HL-60 (cell line): ENCODE measurements at regions not wholly inside any gene's neighbourhood (a gene's known extent, or its start where the extent isn't known, plus 50 kb on each side); places are given as distances from the start of the nearest gene placed in this dataset.

Source experiments
- POLR2AphosphoS5 ChIP-seq: IDR thresholded peaks from 2 replicates; pipeline ENCODE4 v1.6.1; 2012; ENCODE audit warnings: low read depth
- SPI1 ChIP-seq: IDR thresholded peaks from 2 replicates; pipeline ENCODE4 v1.6.1; 2012; ENCODE audit warnings: low read depth, mild to moderate bottlenecking, borderline replicate concordance
- TF ChIP-seq, protein P1 (sequence below): IDR thresholded peaks from one replicate; pipeline ENCODE4 v1.5.1; 2011; ENCODE audit warnings: low read length, control low read depth, inconsistent platforms; ENCODE audit not compliant: insufficient read depth
- TF ChIP-seq, protein P2 (sequence below): IDR thresholded peaks from 2 replicates; pipeline ENCODE4 v1.6.1; 2012; ENCODE audit warnings: low read depth; ENCODE audit not compliant: insufficient replicate concordance

DNA sequence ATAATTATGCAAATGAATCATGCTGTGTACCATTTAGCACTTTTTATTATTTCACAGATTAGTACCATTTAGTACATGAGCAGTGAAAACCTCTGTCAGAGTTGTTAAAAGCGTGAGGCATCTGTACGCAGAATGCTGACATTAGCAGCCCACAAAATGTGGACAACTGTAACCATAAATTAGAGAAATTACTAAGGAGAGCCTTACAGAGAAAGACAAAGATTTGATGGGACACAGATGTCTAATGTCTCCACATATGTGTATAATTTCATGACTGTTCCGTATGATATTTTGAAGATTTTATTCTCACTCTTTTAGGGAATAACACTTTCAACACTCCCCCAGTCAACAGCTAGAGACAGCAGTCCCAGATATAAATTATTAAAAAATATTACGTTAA lies 414.0 kb upstream of the ANKRD30A start:
- TF ChIP-seq, protein P1, sequence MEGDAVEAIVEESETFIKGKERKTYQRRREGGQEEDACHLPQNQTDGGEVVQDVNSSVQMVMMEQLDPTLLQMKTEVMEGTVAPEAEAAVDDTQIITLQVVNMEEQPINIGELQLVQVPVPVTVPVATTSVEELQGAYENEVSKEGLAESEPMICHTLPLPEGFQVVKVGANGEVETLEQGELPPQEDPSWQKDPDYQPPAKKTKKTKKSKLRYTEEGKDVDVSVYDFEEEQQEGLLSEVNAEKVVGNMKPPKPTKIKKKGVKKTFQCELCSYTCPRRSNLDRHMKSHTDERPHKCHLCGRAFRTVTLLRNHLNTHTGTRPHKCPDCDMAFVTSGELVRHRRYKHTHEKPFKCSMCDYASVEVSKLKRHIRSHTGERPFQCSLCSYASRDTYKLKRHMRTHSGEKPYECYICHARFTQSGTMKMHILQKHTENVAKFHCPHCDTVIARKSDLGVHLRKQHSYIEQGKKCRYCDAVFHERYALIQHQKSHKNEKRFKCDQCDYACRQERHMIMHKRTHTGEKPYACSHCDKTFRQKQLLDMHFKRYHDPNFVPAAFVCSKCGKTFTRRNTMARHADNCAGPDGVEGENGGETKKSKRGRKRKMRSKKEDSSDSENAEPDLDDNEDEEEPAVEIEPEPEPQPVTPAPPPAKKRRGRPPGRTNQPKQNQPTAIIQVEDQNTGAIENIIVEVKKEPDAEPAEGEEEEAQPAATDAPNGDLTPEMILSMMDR, result no peak
- no peak for TF ChIP-seq POLR2AphosphoS5
- TF ChIP-seq, protein P2, sequence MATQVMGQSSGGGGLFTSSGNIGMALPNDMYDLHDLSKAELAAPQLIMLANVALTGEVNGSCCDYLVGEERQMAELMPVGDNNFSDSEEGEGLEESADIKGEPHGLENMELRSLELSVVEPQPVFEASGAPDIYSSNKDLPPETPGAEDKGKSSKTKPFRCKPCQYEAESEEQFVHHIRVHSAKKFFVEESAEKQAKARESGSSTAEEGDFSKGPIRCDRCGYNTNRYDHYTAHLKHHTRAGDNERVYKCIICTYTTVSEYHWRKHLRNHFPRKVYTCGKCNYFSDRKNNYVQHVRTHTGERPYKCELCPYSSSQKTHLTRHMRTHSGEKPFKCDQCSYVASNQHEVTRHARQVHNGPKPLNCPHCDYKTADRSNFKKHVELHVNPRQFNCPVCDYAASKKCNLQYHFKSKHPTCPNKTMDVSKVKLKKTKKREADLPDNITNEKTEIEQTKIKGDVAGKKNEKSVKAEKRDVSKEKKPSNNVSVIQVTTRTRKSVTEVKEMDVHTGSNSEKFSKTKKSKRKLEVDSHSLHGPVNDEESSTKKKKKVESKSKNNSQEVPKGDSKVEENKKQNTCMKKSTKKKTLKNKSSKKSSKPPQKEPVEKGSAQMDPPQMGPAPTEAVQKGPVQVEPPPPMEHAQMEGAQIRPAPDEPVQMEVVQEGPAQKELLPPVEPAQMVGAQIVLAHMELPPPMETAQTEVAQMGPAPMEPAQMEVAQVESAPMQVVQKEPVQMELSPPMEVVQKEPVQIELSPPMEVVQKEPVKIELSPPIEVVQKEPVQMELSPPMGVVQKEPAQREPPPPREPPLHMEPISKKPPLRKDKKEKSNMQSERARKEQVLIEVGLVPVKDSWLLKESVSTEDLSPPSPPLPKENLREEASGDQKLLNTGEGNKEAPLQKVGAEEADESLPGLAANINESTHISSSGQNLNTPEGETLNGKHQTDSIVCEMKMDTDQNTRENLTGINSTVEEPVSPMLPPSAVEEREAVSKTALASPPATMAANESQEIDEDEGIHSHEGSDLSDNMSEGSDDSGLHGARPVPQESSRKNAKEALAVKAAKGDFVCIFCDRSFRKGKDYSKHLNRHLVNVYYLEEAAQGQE, result no peak
- no peak for TF ChIP-seq SPI1
